Spleen (tissue), 11 donors: ENCODE measurements at regions not wholly inside any gene's neighbourhood (a gene's known extent, or its start where the extent isn't known, plus 50 kb on each side); places are given as distances from the start of the nearest gene placed in this dataset.
A peak's percentile ranks its signal among the peaks of the same experiment; 100 is the strongest.

ENCODE experiments used
- DNase-seq: peaks from one replicate; pipeline ENCODE4 v3.0.0-alpha.2; 2020
- H3K27ac ChIP-seq, 8 donors: fragments of 200-600 bp; sonication (generic) in 7 of 8; 1 replicate in 4 of 8; 2 replicates in 4 of 8; pipeline versions ENCODE4 v1.5.0 to v1.8.0; 2016 to 2021; ENCODE audit warnings: inconsistent platforms in 4 of 8, mild to moderate bottlenecking in 4 of 8, moderate library complexity in 1 of 8
- H3K27me3 ChIP-seq, 7 donors: fragments of 200-600 bp; sonication (generic) in 6 of 7; replicated peaks in 1 of 7; 1 replicate in 4 of 7; 2 replicates in 3 of 7; pipeline versions ENCODE4 v1.5.0 to v1.8.0; 2016 to 2021; ENCODE audit warnings: inconsistent platforms in 3 of 7, mild to moderate bottlenecking in 1 of 7
- H3K36me3 ChIP-seq, 6 donors: fragments of 200-600 bp; sonication (generic) in 5 of 6; 1 replicate in 4 of 6; 2 replicates in 2 of 6; pipeline versions ENCODE4 v1.5.0 to v1.8.0; 2016 to 2021; ENCODE audit warnings: inconsistent platforms in 2 of 6
- H3K4me1 ChIP-seq, 6 donors: fragments of 200-600 bp; sonication (generic) in 5 of 6; 1 replicate in 3 of 6; 2 replicates in 3 of 6; pipeline versions ENCODE4 v1.5.0 to v1.8.0; 2016 to 2021; ENCODE audit warnings: inconsistent platforms in 3 of 6
- H3K4me3 ChIP-seq, 8 donors: fragments of 200-600 bp; sonication (generic) in 7 of 8; 1 replicate in 4 of 8; 2 replicates in 4 of 8; pipeline versions ENCODE4 v1.5.0 to v1.8.0; 2016 to 2021; ENCODE audit warnings: inconsistent platforms in 4 of 8, mild to moderate bottlenecking in 4 of 8, moderate library complexity in 2 of 8
- H3K9me3 ChIP-seq, 8 donors: fragments of 200-600 bp; sonication (generic) in 7 of 8; 1 replicate in 4 of 8; 2 replicates in 4 of 8; pipeline versions ENCODE4 v1.5.0 to v1.8.0; 2016 to 2021; ENCODE audit warnings: inconsistent platforms in 4 of 8
- CTCF ChIP-seq, 11 experiments: fragments of 200-600 bp in 7 of 11; fragments of 450-650 bp in 4 of 11; sonication (generic) in 4 of 11; IDR thresholded peaks in 8 of 11; conservative IDR thresholded peaks in 3 of 11; 1 replicate in 7 of 11; 2 replicates in 4 of 11; pipeline versions ENCODE4 v1.4.0 to v1.8.0; 2016 to 2021; ENCODE audit warnings: antibody characterized with exemption in 11 of 11, inconsistent platforms in 4 of 11, mild to moderate bottlenecking in 1 of 11
- POLR2A ChIP-seq, 3 donors: fragments of 450-650 bp; IDR thresholded peaks; one replicate each; pipeline ENCODE4 v1.5.1; 2017; ENCODE audit warnings: antibody characterized with exemption in 3 of 3, mild to moderate bottlenecking in 1 of 3
- POLR2AphosphoS5 ChIP-seq, 3 donors: sonication (generic); formaldehyde crosslinking; IDR thresholded peaks; one replicate each; pipeline ENCODE4 v1.5.1; 2017; ENCODE audit warnings: antibody characterized with exemption in 3 of 3
- WGBS, 5 donors: extraction: QIAGEN DNeasy Blood & Tissue Kit in 3 of 5; methylation state at CpG; one replicate each; pipeline versions ENCODE4 v1.1.5 to v1.1.7; 2013 to 2018; 5-methylcytosine and 5-hydroxymethylcytosine counted together
- intact Hi-C: fragments of 100-400 bp; cut with DNase I; formaldehyde crosslinking; loops from one replicate; pipeline ENCODE4 v1.15.0; 2023; ENCODE audit warnings: low total_unique reads
- donor health status: healthy with polysubstance abuse.
- donor health status: DM: no; HTN: no; CAD: no; lungs with moderate emphysema.
- donor health status: DM: no; HTN: no; CAD: no.
- donor health status: Bipolar disorder and iron deficiency.
- donor health status: healthy.
- donor health status: DM: no; HTN: no; CAD: no.
- donor health status: DM: yes; HTN: yes; CAD: no.

- H3K27me3 ChIP-seq = no peaks in the 10 kb centered on the region
- H3K27ac ChIP-seq = no peak overlapping the region
- TF ChIP-seq POLR2A (IDR thresholded peaks at IDR 0.05) (no peak), POLR2AphosphoS5 (IDR thresholded peaks at IDR 0.05) (no peak), CTCF (IDR thresholded peaks at IDR 0.05 in 8 of 11, conservative IDR thresholded peaks at IDR 0.05 in 3 of 11) (no peak)
- WGBS, 5 donors = 66 to 94% (median 83%) methylated on average over 2 of the region's 2 CpGs
- no peaks in the 10 kb centered on the region for H3K36me3 ChIP-seq
- intact Hi-C loops = loop anchor here (10.0 kb wide), 1 partner anchor 63 kb away; no protein-coding TSS in a partner anchor
- peaks cover 0 to 34% (median 29%) of the 10 kb centered on the region in 8 donors for H3K9me3 ChIP-seq
- H3K4me3 ChIP-seq = no peak overlapping the region
- no peaks in the 10 kb centered on the region for H3K4me1 ChIP-seq
- peak; percentile 37 for DNase-seq
Measured at GRCh38 chr9:82651474-82651873, 411.5 kb downstream of the RASEF start.

- no peak overlapping the region for H3K27ac ChIP-seq
- no peak for DNase-seq
- no peaks in the 10 kb centered on the region for H3K27me3 ChIP-seq
- H3K4me1 ChIP-seq = no peaks in the 10 kb centered on the region
- 69 to 89% (median 73%) methylated on average over 3 of the region's 3 CpGs for WGBS, 5 donors
- H3K9me3 ChIP-seq = no peaks in the 10 kb centered on the region
- no peaks in the 10 kb centered on the region for H3K36me3 ChIP-seq
- intact Hi-C loops = no loop called here
- no peak for TF ChIP-seq POLR2A (IDR thresholded peaks at IDR 0.05)
- H3K4me3 ChIP-seq = no peak overlapping the region
Measured at GRCh38 chr9:82665324-82665723, 397.6 kb downstream of the RASEF start.

- intact Hi-C loops = no loop called here
- no peaks in the 10 kb centered on the region for H3K9me3 ChIP-seq
- H3K36me3 ChIP-seq = no peaks in the 10 kb centered on the region
- no peak for DNase-seq
- WGBS, 5 donors = 76 to 93% (median 90%) methylated on average over 5 of the region's 5 CpGs
- no peak overlapping the region for H3K27ac ChIP-seq
- H3K4me3 ChIP-seq = no peak overlapping the region
- H3K4me1 ChIP-seq = no peaks in the 10 kb centered on the region
- TF ChIP-seq POLR2A (IDR thresholded peaks at IDR 0.05) (no peak), CTCF (IDR thresholded peaks at IDR 0.05 in 8 of 11, conservative IDR thresholded peaks at IDR 0.05 in 3 of 11) (no peak), POLR2AphosphoS5 (IDR thresholded peaks at IDR 0.05) (no peak)
- H3K27me3 ChIP-seq = no peaks in the 10 kb centered on the region
Measured at GRCh38 chr9:82668689-82669199, 394.2 kb downstream of the RASEF start.

GRCh38 chr9:82670000-82670399 is 392.9 kb downstream of the RASEF start:
- Histone ChIP-seq H3K27ac (no peak overlapping the region), H3K4me1 (no peaks in the 10 kb centered on the region), H3K36me3 (no peaks in the 10 kb centered on the region), H3K27me3 (no peaks in the 10 kb centered on the region), H3K4me3 (no peak overlapping the region), H3K9me3 (no peaks in the 10 kb centered on the region)
- 92 to 98% (median 96%) methylated on average over 3 of the region's 3 CpGs for WGBS, 5 donors
- intact Hi-C loops = no loop called here
- TF ChIP-seq POLR2AphosphoS5 (IDR thresholded peaks at IDR 0.05) (no peak), POLR2A (IDR thresholded peaks at IDR 0.05) (no peak), CTCF (IDR thresholded peaks at IDR 0.05 in 8 of 11, conservative IDR thresholded peaks at IDR 0.05 in 3 of 11) (no peak)
- DNase-seq = no peak

GRCh38 chr9:82670726-82671125 is 392.2 kb downstream of the RASEF start:
- WGBS, 5 donors = 69 to 92% (median 80%) methylated on average over 1 of the region's 1 CpG
- no peaks in the 10 kb centered on the region for H3K4me1 ChIP-seq
- intact Hi-C loops = no loop called here
- DNase-seq = no peak
- no peak overlapping the region for H3K27ac ChIP-seq
- no peaks in the 10 kb centered on the region for H3K9me3 ChIP-seq
- TF ChIP-seq CTCF (IDR thresholded peaks at IDR 0.05 in 8 of 11, conservative IDR thresholded peaks at IDR 0.05 in 3 of 11) (no peak), POLR2AphosphoS5 (IDR thresholded peaks at IDR 0.05) (no peak)
- no peaks in the 10 kb centered on the region for H3K27me3 ChIP-seq
- no peak overlapping the region for H3K4me3 ChIP-seq
- no peaks in the 10 kb centered on the region for H3K36me3 ChIP-seq
